ENCODE measurements at regions not wholly inside any gene's neighbourhood (a gene's known extent, or its start where the extent isn't known, plus 50 kb on each side); places are given as distances from the start of the nearest gene placed in this dataset.

DNA sequence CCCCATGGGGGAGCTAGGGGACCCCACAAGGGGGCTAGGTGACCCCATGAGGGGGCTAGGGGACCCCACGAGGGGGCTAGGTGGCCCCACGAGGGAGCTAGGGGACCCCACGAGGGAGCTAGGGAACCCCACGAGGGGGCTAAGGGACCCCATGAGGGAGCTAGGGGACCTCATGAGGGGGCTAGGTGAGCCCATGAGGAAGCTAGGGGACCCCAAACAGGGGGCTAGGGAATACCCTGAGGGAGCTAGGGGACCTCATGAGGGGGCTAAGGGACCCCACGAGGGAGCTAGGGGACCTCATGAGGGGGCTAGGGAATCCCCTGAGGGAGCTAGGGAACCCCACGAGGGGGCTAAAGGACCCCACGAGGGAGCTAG, 50.5 kb upstream of the DMRTB1 start:
- intact Hi-C loops (cut with DNase I; ENCODE audit: low total_unique reads), result no loop called here
- Histone ChIP-seq H3K27me3 (peaks cover 0 to 19% (median 0%) of the 10 kb centered on the region in 3 donors), H3K4me3 (no peak overlapping the region), H3K27ac (no peak overlapping the region), H3K4me1 (peaks cover 0 to 15% (median 8%) of the 10 kb centered on the region in 4 donors), H3K9me3 (no peaks in the 10 kb centered on the region), H3K36me3 (no peaks in the 10 kb centered on the region)
- TF ChIP-seq EP300 (IDR thresholded peaks at IDR 0.05), result no peak
- WGBS, 5 donors, result 74 to 88% (median 81%) methylated on average over 5 to 7 of the region's 7 CpGs
- no peak for DNase-seq

DNA sequence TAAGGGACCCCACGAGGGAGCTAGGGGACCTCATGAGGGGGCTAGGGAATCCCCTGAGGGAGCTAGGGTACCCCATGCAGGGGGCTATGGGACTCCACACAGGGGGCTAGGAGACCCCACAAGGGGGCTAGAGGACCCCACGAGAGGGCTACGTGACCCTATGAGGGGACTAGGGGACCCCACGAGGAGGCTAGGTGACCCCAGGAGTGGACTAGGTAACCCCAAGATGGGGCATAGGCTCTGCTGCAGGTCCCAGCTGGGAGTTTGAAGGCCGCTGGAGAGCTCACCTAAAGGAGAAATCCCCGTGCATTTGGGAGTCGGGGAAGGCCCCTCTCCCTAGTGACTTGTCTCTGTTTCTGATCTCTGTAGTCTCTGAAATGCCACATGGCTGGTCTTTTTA, 50.0 kb upstream of the DMRTB1 start:
- Histone ChIP-seq H3K4me3 (no peak overlapping the region), H3K36me3 (no peaks in the 10 kb centered on the region), H3K9me3 (no peaks in the 10 kb centered on the region), H3K4me1 (peaks cover 0 to 17% (median 8%) of the 10 kb centered on the region in 4 donors), H3K27ac (no peak overlapping the region), H3K27me3 (peaks cover 0 to 19% (median 0%) of the 10 kb centered on the region in 3 donors)
- 79 to 94% (median 86%) methylated on average over 7 of the region's 7 CpGs for WGBS, 5 donors
- DNase-seq, result no peak
- TF ChIP-seq POLR2AphosphoS5 (IDR thresholded peaks at IDR 0.05) (no peak), EP300 (IDR thresholded peaks at IDR 0.05) (no peak), POLR2A (IDR thresholded peaks at IDR 0.05) (no peak)
- TF ChIP-seq, protein P1, sequence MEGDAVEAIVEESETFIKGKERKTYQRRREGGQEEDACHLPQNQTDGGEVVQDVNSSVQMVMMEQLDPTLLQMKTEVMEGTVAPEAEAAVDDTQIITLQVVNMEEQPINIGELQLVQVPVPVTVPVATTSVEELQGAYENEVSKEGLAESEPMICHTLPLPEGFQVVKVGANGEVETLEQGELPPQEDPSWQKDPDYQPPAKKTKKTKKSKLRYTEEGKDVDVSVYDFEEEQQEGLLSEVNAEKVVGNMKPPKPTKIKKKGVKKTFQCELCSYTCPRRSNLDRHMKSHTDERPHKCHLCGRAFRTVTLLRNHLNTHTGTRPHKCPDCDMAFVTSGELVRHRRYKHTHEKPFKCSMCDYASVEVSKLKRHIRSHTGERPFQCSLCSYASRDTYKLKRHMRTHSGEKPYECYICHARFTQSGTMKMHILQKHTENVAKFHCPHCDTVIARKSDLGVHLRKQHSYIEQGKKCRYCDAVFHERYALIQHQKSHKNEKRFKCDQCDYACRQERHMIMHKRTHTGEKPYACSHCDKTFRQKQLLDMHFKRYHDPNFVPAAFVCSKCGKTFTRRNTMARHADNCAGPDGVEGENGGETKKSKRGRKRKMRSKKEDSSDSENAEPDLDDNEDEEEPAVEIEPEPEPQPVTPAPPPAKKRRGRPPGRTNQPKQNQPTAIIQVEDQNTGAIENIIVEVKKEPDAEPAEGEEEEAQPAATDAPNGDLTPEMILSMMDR (IDR thresholded peaks at IDR 0.05), result no peak
- intact Hi-C loops (cut with DNase I; ENCODE audit: low total_unique reads), result no loop called here
